Adrenal gland (tissue), 5 donors: ENCODE measurements at regions not wholly inside any gene's neighbourhood (a gene's known extent, or its start where the extent isn't known, plus 50 kb on each side); places are given as distances from the start of the nearest gene placed in this dataset.

ENCODE experiments used
- CTCF ChIP-seq, 6 experiments: fragments of 450-650 bp in 4 of 6; fragments of 200-600 bp in 2 of 6; sonication (generic) in 1 of 6; IDR thresholded peaks; 1 replicate in 5 of 6; 2 replicates in 1 of 6; pipeline versions ENCODE4 v1.5.1 to v1.8.0; 2016 to 2021; ENCODE audit warnings: antibody characterized with exemption in 6 of 6, mild to moderate bottlenecking in 2 of 6, moderate library complexity in 1 of 6
- POLR2A ChIP-seq, 2 donors: fragments of 450-650 bp; IDR thresholded peaks; one replicate each; pipeline ENCODE4 v1.6.1; 2017; ENCODE audit warnings: antibody characterized with exemption in 2 of 2, mild to moderate bottlenecking in 2 of 2, moderate library complexity in 1 of 2
- donor health status: DM: no; HTN: no; CAD: no.

DNA sequence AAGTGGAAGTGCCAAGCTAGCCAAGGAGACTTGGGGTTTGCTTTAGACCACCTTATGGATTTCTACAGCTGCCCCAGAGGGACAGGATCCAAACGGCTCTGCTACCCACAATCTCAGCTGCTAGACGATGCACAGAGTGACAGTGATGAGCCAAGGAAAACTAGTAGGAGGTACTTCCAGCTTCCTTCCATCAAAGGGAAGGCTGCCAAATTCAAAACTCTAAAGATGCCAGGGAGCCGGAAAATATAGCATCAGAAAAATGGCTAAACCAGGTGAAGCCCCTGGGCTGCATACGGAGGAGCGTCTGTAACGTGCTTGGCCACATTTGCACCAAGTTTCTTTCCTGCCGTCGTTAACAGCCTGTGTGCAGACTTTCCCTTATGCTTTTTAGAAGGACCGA is 245.5 kb upstream of the ZNF521 start:
- no peak for TF ChIP-seq CTCF (IDR thresholded peaks at IDR 0.05)
- TF ChIP-seq POLR2A (IDR thresholded peaks at IDR 0.05), result no peak
